Left ventricle myocardium superior (tissue), 1 donor: ENCODE measurements at regions not wholly inside any gene's neighbourhood (a gene's known extent, or its start where the extent isn't known, plus 50 kb on each side); places are given as distances from the start of the nearest gene placed in this dataset.
A peak's percentile ranks its signal among the peaks of the same experiment; 100 is the strongest.
"Not testable (repeated sequence)": the region's sequence is repeated elsewhere in the genome, so short reads cannot be mapped to it uniquely, and the experiment has no call there.

Experiments used
- ATAC-seq: fragments of 200-7000 bp; cut with Tn5 transposase; one replicate; pipeline ENCODE4 v1.9.1; 2020; ENCODE audit warnings: mild to moderate bottlenecking, moderate library complexity
- DNase-seq: peaks from one replicate; pipeline ENCODE4 v3.0.0-alpha.2; 2020
- intact Hi-C: fragments of 100-400 bp; cut with micrococcal nuclease; formaldehyde crosslinking; loops from one replicate; pipeline ENCODE4 v1.11.0; 2022
- donor health status: DM: no; HTN: yes; CAD: no; lungs with severe emphysema.

DNA sequence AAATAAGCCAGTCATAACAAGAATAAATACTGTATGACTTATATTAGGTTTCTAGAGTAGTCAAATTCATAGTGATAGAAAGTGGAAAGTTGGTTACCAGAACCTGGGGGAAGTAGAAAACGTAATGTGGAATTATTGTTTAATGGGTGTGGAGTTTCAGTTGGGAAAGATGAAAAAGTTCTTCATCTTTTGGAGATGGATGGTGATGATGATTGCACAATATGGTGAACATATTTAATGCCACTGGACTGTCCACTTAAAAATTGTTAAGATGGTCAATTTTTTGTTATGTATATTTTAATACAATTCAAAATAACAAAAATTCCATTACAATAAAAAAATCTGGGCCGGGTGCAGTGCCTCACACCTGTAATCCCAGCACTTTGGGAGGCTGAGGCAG is 289.6 kb downstream of the ZIC3 start:
- intact Hi-C loops, result no loop called here
- no peak for ATAC-seq
- no peak for DNase-seq

DNA sequence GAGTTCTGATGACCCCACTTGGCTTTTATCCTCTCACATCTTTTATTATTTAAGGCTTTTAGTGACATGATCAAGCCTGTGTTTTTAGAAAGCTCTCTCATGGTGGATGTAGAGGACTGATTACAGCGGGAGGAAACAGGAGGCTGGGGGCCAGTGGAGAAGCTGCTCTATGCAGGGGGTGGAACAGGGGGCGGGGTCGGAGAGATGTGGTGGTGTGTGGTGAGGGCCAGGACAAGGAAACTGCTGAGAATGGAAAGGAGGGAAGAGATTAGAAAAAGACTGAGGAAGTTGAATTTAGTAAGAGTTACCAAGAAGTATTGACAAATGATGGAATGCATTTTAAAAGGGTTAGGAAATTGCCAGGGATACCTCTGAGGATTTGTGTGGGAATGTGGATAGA is 292.2 kb downstream of the ZIC3 start:
- intact Hi-C loops, result no loop called here
- ATAC-seq, result no peak
- no peak for DNase-seq

DNA sequence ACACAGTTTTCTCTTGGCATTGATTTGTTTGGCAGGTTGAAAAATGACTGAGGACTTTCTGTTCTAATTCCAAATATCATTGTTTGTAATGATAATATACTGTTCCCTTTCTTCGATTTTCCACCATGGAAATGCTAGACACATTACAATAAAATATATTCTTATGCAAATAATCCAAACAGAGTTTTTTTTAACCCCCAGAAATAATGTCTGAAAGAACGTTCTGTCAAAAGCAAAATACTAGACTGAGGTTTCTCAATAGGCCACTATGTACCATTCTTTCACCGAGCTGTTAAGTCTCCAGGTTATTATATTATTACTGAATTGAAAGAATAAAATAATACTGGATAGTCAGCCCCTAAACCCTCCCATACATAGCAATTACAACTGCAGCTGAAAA is 312.5 kb downstream of the ZIC3 start:
- intact Hi-C loops, result no loop called here
- DNase-seq (no peak), ATAC-seq (no peak)

DNA sequence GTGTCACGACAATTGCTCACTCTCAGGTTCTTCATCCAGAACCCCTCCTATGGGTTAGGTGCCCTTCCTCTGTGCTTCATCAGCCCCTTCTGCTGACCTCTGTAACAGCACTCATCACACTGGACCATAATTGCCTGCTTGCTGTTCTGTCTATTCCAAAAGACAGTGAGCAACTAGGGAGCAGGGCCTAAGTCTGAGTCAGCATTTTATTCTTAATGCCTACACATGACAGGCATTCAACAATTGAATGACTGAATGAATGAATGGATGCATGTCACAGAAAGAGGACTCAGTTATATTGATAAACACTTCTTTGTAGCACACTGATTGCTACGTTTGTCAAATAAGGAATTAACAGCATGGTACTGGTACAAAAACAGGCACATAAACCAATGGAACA is 317.0 kb downstream of the ZIC3 start:
- intact Hi-C loops, result no loop called here
- DNase-seq, result no peak
- ATAC-seq, result no peak

DNA sequence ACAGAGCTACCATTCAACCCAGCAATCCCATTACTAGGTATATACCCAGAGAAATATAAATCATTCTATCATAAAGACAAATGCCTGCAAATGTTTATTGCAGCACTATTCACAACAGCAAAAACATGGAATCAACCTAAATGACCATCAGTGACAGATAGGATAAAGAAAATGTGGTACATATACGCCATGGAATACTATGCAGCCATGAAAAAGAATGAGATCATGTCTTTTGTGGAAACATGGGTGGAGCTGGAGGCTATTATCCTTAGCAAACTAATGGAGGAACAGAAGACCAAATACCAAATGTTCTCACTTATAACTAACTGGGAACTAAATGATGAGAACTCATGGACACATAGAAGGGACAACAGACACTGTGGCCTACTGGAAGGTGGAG is 318.9 kb downstream of the ZIC3 start:
- DNase-seq, intact Hi-C loops, ATAC-seq: not testable (repeated sequence)

DNA sequence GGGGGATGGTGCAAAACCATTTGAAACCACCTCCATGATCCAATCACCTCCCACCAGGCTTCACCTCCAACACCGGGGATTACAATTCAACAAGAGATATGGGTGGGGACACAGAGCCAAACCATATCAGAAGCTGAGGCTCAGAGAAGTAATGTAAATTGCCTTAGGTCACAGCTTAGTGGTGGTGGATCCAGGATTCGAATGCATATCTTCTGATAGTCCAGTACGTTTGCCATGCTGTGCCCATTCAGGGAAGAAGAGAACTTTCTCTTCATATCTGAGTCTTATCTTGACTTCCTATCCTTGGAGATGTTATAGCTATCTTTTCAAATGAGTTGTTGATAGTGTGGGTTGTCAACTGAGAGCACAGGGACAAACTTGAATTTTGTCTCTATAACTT is 325.5 kb downstream of the ZIC3 start:
- ATAC-seq (no peak), DNase-seq (no peak)
- intact Hi-C loops, result no loop called here

DNA sequence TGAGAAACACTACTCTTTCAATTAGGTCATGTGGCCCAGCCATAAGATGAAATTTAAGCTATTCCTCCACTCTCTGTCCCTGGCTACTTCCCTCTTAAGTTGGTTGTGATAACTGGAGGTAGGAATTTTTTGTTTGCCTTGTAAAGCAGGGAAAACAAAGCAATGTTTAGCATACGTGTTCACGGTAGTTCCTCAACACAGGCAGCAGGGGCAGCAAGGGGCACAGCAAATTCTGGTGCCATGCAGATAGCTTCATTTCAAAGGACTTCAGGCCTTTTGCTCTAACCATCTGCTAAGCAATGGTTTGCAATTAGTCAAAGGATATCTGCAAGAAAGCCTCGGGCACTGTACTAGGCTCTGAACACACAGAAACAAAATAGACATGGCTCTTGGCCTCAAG is 330.2 kb downstream of the ZIC3 start:
- intact Hi-C loops, result no loop called here
- DNase-seq (no peak), ATAC-seq (no peak)

DNA sequence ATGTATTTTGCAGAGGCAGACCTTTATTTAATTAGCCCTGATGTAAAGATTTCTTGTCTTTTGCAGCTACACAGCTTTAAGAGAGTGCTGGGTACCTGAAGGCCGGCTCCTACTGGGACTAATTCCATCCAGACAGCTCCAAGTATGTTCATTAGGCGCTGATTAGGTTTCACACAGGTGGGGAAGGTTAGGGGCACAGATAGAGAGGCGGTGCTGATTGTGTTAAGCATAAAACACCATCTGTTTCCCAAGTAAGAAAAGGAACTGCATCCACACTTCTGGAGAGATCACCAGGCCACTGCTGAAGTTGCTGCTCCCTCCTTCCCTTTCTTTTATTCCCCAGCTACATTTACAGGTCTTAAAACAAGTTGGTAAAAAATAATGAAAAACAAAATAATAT is 349.5 kb downstream of the ZIC3 start:
- intact Hi-C loops, result no loop called here
- no peak for ATAC-seq
- DNase-seq, result no peak

DNA sequence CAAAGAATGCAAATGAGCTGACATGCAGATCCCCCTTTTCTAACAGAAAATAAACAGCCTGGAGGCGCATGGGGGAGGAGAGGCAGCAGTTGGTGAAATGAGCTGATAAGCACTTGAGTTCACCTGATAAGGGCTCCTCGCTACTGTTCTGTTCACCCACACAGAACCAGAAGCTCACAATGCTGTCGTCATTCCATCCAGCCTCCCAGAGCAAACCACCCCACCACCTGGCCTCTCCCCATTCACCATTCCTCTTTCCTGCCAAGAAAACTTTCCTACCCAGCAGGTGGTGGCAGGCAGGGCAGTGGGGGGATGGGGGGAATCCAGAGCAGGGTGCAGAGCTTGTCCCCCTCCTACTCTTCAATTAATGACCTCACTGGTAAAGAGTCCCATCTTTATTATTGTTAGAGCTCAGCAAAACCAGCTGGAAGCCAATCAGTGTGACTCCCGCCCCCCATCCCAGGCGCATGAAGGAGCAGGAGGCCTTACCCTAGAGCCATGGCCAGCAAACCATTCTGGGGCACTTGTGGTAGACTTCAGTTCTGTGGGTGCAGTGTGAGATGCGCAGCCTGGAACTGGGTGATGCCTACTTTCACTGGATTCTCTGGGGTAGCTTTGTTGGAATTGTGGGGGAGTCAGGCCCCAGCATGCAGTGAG is 350.3 kb downstream of the ZIC3 start:
- no peak for ATAC-seq
- DNase-seq, result no peak
- intact Hi-C loops, result no loop called here

DNA sequence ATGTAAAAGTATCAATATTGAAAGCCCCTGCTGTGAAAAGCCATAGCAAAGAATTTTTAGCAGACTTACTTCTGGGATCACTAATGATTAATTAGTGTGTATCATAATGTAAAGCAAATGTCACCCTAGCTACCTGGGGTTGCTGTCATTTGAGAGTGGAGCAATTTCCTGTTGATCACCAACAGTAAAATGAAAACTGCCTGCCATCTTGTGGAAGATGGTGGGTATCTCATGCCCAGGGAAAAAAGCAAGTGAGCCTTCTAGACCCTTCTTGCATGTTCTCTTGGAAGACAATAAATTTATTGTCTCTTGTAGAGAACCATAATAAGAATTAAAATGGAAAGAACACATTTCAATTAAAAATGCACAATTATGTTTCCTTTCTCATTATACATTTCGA is 360.2 kb downstream of the ZIC3 start:
- intact Hi-C loops, result no loop called here
- no peak for ATAC-seq

DNA sequence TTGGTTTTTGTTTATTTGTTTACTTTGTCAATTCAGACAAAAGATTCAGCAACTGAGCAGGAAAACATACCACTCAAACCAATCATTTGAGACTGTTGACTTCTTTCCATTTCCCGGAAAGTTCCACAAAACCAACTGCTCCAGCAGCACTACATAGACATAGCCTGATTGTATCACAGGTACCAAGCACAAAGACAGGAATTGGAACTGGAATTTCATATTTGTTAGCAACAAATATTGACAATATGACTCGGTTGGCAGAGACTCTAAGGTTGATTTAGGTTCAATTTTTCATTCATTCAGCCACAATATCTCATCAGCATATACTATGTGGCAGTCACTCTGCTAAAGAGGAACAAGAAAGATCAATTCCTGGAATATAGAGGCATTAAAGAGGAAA is 364.0 kb downstream of the ZIC3 start:
- no peak for ATAC-seq
- DNase-seq, result no peak
- intact Hi-C loops, result no loop called here

More for the DNA sequence above, 360.2 kb downstream of the ZIC3 start:
- no peak for DNase-seq

DNA sequence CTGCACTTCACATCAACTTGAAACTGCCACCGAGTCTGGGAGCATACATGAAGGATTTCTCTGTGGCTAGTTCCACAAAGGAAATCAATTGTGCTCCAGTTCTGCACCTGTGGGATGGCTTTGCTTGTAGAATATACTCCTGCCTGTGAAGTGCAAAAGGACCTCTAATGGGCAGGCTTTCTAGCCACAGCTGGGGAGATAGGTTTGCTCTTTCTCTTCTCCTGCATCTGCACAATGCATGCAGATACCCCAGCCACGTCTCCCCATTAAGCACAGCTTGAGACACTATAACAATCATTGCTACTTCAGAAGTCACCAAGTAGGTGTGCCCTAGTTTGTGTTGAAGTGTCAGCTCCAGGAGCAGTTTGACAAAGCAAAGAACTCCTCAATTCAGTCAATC is 364.6 kb downstream of the ZIC3 start:
- no peak for ATAC-seq

DNA sequence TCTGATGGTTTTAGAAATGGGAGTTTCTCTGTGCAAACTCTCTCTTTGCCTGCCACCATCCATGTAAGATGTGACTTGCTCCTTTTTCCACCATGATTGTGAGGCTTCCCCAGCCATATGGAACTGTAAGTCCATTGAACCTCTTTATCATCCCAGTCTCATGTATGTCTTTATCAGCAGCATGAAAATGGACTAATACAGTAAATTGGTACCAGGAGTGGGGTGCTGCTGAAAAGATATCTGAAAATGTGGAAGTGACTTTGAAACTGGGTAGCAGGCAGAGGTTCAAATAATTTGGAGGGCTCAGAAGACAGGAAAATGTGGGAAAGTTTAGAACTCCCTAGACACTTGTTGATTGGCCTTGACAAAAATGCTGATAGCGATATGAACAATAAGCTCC is 368.3 kb downstream of the ZIC3 start:
- DNase-seq, ATAC-seq, intact Hi-C loops: not testable (repeated sequence)

More for the DNA sequence above, 364.6 kb downstream of the ZIC3 start:
- intact Hi-C loops, result no loop called here
- no peak for DNase-seq

DNA sequence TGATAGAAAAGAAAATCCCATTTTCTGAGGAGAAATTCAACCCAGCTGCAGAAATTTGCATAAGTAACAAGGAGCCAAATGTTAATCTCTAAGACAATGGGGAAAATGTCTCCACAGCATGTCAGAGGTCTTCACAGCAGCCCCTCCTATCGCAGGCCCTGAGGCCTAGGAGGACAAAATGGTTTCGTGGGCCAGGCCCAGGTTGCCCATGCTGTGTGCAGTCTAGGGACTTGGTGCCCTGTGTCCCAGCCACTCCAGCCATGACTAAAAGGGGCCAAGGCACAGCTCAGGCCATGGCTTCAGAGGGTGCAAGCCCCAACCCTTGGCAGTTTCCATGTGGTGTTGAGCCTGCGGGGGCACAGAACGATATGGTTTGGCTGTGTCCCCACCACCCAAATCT is 369.0 kb downstream of the ZIC3 start:
- intact Hi-C loops, ATAC-seq, DNase-seq: not testable (repeated sequence)

DNA sequence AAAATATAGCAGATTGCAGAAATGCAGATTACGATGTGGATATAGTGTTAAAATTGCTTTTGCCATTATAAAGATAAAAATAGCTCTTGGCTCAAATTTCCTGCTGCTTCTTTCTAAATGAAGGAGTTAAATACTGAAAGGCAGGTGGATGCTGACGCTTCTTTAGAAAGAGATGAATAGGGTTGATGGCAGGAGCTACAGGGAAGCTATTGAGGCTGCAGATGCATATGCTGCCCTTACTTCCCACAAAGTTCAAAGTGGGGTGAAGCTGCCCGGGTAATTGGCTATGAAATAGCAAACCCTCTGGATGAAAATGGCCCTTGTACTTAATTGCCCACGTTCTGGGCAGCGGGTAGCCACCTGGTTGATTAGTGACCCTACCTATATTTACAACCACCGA is 379.5 kb downstream of the ZIC3 start:
- intact Hi-C loops, result no loop called here
- ATAC-seq (no peak), DNase-seq (no peak)

DNA sequence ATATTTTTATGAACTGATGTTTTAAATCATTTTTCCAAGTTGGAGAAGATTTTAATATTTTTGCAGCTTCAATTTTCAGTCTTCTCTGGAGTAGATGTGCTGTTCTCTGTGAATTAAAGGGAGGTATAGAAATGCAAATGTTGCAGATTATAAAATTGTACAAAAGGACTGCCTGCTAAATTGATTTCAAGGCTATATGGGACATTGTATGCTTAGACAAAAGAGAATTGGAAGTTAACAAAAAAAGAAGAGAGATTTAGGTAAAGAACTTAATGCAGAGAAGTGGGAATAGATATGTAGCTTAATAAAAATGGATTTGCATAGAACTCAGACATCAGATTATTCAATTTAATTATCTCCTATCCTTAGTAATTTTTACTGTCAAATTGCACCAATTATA is 403.3 kb downstream of the ZIC3 start:
- ATAC-seq, result no peak
- DNase-seq, result no peak
- intact Hi-C loops, result no loop called here

DNA sequence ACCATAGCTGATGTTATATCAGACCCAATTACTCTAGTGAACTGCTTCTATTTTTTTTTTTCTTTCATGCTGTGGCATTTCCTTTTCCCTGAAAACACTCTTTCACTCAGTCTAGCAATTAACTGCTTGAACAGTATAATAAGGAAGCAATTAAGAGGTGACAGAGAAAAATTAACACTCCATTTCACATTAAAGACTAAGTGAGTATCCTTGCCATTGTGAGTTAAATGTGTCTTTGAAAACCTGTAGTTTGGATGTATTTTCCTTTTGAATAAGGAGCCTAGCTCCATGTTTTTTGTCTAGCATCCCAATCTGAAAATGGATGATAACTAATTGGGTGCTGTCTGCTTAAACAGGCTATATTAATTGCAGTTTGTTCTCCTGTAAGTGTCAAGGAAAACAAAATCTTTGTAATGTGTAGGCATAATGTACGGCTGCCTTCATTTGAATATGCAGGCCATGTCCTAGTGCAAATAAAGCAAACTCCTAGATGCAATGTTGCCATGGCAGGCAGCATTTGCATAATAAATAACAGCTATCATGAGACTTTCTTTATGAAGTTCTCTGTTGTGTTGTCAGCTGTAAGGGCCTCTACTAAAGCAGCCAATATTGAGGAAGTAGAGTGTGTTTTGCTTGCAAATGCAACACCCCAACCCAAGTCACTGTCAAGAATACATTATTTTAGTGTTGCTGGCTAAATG is 416.7 kb downstream of the ZIC3 start:
- intact Hi-C loops, result no loop called here
- DNase-seq (no peak), ATAC-seq (no peak)

DNA sequence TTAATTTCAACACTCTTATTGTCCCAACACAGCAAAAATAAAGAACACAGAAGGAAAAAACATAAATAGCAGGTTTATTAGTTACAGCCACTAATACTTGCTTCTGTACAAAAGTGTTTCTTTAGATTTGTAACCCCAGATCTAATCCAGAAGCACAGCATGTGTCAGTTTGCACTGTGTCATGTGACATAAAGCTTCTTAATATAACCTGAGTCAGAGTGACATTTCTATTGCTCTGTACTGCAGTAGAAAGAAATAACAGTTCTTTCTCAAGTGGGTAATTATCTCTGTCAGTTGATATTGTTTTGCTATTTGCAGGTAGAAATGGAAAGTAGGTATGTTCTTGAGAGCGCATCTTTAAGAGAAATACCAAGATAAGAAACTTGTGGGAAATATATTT is 422.5 kb downstream of the ZIC3 start:
- peak; percentile 39 for ATAC-seq
- DNase-seq, result no peak
- intact Hi-C loops, result no loop called here

DNA sequence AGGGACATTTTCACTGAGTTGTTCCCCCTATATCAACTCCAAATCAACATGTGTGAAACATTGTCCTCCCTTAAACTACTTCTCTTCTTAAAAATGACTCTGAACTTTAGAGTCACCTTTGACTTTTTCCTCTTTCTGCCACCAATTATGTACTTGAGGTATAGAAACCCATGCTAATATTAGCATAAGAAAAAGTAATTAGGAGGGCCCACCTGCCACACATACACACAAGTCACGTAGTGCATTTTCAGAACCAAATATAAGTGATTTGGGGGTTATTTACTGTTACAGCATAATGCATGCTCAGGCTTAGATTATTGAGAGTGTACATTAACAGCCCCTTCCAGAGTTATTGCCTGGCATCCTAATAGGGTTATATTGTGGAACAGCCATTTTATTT is 432.7 kb downstream of the ZIC3 start:
- ATAC-seq (no peak), DNase-seq (no peak)
- intact Hi-C loops, result no loop called here

DNA sequence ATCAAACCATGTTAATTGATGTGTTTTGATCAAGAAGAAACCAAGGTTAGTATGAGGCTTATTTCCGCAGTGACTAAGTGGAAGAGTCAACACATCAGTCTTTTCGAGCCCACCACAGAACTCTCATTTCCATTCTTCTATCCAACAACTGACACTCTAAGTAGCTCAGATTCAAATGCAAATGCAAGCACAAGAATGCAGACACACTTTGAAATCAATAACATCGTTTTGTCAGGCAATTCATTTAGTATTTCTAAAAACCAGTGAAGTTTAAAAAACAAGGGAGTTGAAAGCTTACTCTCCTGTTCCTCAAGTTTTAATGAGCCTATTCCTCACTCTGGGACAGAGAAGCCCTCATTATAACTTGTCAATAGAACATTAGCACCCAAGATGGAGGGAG is 433.1 kb downstream of the ZIC3 start:
- ATAC-seq, result no peak
- no peak for DNase-seq
- intact Hi-C loops, result no loop called here

DNA sequence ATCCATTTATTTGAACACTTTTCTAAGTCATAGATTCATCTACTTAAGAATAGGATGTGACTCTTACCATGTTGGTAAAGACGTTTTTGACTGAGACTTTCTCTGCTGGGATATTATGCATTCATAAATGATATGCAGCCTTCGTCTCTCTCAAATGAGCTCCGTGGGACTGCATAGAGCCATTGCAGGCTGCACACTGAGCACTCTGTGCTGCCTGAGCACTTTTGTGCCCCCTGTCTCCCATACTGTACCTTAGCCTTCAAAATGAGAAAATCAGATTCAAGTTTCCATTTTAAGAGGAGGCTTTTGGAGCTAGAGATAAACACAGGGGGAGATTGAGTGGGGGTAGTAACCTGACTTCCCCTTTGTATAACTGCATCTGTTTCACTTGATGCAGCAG is 433.6 kb downstream of the ZIC3 start:
- DNase-seq (no peak), ATAC-seq (no peak)
- intact Hi-C loops, result no loop called here
